Astrocyte of the spinal cord (primary cell): ENCODE measurements at regions not wholly inside any gene's neighbourhood (a gene's known extent, or its start where the extent isn't known, plus 50 kb on each side); places are given as distances from the start of the nearest gene placed in this dataset.
A peak's percentile ranks its signal among the peaks of the same experiment; 100 is the strongest.

Experiments
- DNase-seq: peaks from one replicate; pipeline ENCODE4 v3.0.0; 2011; ENCODE audit warnings: low read depth, low spot score
- H3K4me3 ChIP-seq: 2 replicates; pipeline ENCODE4 v1.5.1; 2011; ENCODE audit warnings: low read depth, mild to moderate bottlenecking, low read length, moderate library complexity
- in situ Hi-C: cut with HindIII; loops from 2 replicates; pipeline ENCODE4 v1.10.0; 2017; ENCODE audit warnings: low sequenced_read_pairs
- TF ChIP-seq, protein P1 (sequence below): IDR thresholded peaks from 2 replicates; pipeline ENCODE4 v1.5.1; 2012; ENCODE audit warnings: low read depth, mild to moderate bottlenecking, low read length, inconsistent platforms

DNA sequence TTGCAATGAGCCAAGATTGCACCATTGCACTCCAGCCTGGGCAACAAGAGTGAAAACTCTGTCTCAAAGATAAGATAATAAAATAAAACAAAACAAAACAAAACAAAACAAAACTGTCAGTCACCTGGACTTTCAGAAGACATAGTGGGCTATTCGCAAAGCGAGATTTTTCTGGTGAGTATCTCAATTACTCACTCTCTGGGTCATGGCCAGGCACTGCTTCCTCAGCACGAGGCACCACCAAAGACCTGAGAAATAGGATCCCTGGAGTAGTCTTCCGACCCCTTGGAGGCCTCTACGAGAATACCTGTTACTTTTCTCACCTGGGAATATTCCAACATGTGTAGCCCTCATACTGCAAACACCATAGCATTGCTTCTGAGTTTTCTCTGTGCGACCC, 201.7 kb upstream of the ZNF618 start:
- peak; percentile 51 for DNase-seq
- TF ChIP-seq, protein P1, sequence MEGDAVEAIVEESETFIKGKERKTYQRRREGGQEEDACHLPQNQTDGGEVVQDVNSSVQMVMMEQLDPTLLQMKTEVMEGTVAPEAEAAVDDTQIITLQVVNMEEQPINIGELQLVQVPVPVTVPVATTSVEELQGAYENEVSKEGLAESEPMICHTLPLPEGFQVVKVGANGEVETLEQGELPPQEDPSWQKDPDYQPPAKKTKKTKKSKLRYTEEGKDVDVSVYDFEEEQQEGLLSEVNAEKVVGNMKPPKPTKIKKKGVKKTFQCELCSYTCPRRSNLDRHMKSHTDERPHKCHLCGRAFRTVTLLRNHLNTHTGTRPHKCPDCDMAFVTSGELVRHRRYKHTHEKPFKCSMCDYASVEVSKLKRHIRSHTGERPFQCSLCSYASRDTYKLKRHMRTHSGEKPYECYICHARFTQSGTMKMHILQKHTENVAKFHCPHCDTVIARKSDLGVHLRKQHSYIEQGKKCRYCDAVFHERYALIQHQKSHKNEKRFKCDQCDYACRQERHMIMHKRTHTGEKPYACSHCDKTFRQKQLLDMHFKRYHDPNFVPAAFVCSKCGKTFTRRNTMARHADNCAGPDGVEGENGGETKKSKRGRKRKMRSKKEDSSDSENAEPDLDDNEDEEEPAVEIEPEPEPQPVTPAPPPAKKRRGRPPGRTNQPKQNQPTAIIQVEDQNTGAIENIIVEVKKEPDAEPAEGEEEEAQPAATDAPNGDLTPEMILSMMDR, result no peak
- H3K4me3 ChIP-seq, result no peak overlapping the region
- in situ Hi-C loops, result loop anchor here (25.0 kb wide), 1 partner anchor 262 kb away; the partner anchor contains the start of genes ALAD, C9orf43 and POLE3

DNA sequence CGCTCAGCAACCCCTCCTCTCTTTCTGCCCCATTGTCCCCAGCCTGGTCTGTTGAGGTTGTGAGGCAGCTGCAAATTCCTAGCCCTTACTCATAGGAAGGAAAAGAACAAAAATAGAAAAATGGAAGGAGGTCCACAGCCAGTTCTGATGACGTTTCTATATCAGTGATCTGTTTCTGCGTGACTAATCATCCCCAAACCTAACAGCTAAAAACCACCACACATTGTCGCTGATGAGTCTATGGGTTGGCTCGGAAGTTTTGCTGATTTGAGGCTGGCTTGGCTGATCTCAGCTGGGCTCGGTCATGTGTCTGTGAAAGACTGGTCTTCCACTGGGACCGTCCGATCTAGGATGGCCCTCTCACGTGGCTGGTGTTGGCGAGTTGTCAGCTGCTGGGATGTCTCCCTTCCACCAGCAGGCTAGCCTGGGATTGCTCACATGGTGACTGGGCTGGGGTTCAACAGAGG, 200.6 kb upstream of the ZNF618 start:
- no peak overlapping the region for H3K4me3 ChIP-seq
- TF ChIP-seq, protein P1, result peak; percentile 5
- in situ Hi-C loops, result no loop called here
- peak; percentile 96 for DNase-seq

DNA sequence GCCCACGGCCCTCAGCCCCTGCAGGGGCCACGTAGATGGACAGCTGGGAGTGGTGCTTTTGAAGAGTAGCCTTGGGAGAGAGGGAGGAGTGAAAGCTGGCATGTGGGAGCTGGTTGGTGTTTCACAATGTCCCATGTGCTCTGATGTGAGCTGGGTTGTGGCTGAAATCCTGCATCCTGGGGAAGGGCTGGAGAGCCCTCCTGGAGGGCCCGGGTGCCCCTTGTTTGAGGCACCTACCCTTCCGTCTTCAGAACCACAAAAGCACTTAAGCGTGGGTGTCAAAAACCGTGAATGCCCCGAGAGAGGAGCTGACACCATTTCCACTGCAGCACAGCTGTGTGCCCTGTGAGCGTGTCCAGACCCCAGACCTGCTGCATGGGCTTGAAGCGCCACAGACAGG, 199.1 kb upstream of the ZNF618 start:
- no peak for DNase-seq
- in situ Hi-C loops, result no loop called here

GRCh38 chr9:113677569-113677968, 198.5 kb upstream of the ZNF618 start:
- DNase-seq, result no peak
- in situ Hi-C loops, result no loop called here
- no peak overlapping the region for H3K4me3 ChIP-seq
- TF ChIP-seq, protein P1, result no peak

More for the DNA sequence above, 199.1 kb upstream of the ZNF618 start:
- H3K4me3 ChIP-seq, result no peak overlapping the region
- TF ChIP-seq, protein P1, result no peak

DNA sequence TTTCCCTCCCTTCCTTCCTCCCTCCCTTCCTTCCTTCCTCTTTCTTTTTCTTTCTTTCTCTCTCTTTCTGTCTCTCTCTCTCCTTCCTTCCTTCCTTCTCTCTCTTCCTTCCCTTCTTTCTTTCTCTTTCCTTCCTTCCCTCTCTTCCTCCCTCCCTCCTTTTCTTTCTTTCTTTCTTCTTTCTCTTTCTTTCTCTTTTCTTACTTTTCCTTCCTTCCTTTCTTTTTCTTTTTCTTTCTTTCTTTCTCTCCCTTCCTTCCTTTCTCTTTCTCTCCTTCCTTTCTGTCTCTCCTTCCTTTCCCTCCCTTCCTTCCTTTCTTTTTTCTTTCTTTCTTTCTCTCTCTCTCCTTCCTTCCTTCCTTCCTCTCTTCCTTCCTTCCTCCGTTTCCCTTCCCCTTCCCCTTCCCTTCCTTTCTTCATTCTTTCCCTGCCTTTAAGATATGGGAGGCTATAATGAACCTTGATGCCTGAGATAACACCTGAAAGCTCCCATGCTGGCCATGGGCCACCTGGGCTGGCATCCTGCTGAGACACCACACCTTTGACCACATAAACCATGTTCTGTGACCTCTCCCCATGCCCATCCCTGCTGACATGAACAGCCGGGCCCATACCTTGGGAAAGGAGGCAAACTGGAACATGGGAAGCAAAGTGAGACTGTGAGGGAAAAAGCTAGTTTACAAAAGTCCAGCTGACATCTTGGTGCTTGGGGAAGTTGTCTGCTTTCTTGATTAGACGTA, 197.8 kb upstream of the ZNF618 start:
- in situ Hi-C loops, result no loop called here
- no peak overlapping the region for H3K4me3 ChIP-seq
- DNase-seq, result no peak
- TF ChIP-seq, protein P1, result no peak

- no peak overlapping the region for H3K4me3 ChIP-seq
- DNase-seq, result no peak
- TF ChIP-seq, protein P1, result no peak
- in situ Hi-C loops, result no loop called here
These were observed 197.3 kb upstream of the ZNF618 start for GRCh38 chr9:113678859-113679256.
